T47D (cell line): ENCODE measurements at regions not wholly inside any gene's neighbourhood (a gene's known extent, or its start where the extent isn't known, plus 50 kb on each side); places are given as distances from the start of the nearest gene placed in this dataset.
"Not testable (repeated sequence)": the region's sequence is repeated elsewhere in the genome, so short reads cannot be mapped to it uniquely, and the experiment has no call there.

Experiments
- DNase-seq, 2 experiments: peaks; one replicate each; pipeline versions ENCODE4 v3.0.0 to v3.0.0-alpha.2; 2011 to 2012; ENCODE audit warnings: low read depth in 1 of 2, low spot score in 1 of 2
- JUND ChIP-seq: IDR thresholded peaks from 2 replicates; pipeline ENCODE4 v1.6.1; 2012; ENCODE audit warnings: low read depth
- in situ Hi-C: cut with HindIII; loops from 2 replicates; pipeline ENCODE4 v1.10.0; 2016; ENCODE audit warnings: low sequenced_read_pairs, low pct_unique_long_range_greater_than_20kb

DNA sequence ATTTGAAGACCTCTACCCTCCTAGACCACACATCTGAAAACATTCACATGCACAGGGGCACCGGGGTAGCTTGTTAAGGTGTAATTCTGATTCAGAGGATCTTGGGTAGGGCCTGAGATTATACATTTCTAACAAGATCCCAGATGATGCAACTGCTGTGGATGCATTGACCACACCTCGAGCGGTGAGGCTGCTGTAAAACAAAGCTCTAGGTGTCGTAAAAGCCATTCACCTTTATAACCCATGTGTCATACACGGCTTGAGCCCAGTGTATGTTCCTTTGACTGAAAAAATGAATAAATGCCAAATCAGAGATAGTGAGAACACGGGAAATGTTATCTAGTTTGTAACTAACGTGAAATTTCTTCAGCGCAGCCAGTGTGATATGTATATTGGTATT, 1578.2 kb upstream of the WWC1 start:
- DNase-seq: no peak
- in situ Hi-C loops: no loop called here
- TF ChIP-seq JUND: no peak

DNA sequence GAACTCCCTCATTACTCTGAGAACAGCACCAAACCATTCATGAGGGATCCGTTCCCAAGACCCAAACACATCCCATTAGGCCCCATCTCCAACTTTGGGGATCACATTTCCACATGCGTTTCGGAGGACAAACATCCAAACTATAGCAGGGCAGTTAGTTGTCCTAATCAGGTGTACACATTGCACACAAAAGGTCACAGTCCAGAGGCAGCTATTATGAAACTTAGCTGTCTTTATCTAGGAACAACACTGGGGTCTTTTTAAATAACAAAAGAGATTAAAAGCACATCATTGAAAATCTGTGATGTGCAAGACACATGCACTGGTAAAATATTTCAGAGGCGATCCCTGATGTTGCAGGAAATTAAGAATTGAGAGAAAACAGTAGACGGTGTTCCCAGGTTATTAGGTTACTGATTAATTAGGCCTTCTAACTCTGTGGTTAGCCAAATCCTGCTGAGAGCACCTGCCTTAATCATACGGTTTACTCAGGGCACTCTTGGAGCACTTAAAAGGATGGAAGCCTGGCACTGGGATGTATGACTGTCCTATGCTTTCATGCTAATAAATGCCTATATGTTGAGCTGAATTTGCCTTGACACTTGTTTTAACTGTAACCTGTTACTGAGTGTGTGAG, 1574.5 kb upstream of the WWC1 start:
- DNase-seq: no peak
- in situ Hi-C loops: no loop called here
- no peak for TF ChIP-seq JUND

DNA sequence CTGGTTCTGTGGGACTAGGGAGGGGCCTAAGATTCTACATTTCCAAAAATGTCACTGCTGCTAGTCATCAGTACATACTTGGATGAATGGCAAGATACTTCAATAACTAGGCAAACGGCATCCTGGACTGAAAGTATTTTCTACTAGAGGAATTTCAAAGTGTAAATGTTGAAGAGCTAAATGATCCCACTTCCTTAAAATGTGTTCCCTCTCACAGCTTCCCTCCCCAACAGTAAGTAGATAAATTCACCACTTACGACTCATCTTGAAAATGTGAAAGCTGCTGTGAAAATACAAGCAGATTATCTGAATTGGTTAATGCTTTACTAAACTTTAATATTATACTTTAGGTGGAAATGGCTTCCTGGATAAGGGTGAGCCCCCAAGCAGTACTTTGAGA, 1571.5 kb upstream of the WWC1 start:
- in situ Hi-C loops: no loop called here
- DNase-seq: no peak
- TF ChIP-seq JUND: no peak

DNA sequence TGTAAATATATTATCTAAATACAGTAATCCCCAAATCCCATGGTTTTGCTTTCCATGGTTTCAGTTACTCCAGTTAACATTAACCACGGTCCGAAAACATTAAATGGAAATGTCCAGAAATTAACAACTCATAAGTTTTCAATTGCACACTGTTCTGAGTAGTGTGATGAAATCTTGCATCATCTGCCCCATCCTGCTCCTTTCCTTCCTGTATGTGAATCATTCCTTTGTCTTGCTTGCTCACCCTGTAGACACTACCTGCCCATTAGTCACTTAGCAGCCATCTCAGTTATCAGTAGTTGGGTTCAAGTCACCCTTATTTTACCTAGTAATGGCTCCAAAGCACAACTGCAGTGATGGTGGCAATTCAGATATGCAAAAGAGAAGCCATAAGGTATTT, 1568.5 kb upstream of the WWC1 start:
- no peak for TF ChIP-seq JUND
- in situ Hi-C loops: no loop called here
- peak in 1 of 2 experiments; percentile 38 for DNase-seq

DNA sequence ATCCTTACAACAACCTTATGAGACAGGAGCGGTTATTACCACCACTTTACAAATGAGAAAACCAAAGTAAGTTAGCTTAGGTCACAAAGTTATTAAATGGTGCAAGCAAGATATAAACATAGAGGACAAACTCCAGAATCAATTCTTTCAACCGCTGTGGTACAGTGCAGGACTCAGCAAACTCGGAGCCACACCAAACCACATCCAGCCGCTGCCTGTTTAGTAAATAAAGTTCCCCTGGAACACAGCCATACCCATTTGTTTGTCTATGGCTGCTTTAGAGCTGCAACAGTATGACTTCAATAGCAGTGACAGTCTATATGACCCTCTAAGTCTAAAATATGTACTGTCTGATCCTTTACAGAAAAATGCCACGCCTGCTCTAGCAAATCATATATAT, 1567.2 kb upstream of the WWC1 start:
- TF ChIP-seq JUND: no peak
- DNase-seq: peak in 1 of 2 experiments; percentile 80

DNA sequence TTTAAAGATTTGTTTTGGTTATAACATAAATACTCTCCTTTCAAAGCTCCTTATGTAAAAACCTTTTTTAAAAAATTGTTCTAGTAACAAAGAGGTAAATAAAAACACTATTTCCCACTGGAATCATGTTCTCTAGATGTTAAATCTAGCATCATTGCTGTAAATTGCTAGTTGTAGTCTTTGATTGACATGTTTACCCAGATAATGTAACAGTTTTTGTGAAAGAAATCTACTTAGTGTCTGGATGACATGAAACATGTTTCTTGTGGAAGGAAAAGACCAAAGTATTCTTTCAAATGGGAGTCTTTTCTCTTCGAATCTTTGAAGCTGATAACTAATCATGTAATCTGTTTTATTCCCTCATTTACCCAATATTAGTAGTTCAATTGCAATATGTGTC, 1565.9 kb upstream of the WWC1 start:
- TF ChIP-seq JUND: no peak
- DNase-seq: no peak
- in situ Hi-C loops: no loop called here

More for the DNA sequence above, 1567.2 kb upstream of the WWC1 start:
- in situ Hi-C loops: no loop called here

DNA sequence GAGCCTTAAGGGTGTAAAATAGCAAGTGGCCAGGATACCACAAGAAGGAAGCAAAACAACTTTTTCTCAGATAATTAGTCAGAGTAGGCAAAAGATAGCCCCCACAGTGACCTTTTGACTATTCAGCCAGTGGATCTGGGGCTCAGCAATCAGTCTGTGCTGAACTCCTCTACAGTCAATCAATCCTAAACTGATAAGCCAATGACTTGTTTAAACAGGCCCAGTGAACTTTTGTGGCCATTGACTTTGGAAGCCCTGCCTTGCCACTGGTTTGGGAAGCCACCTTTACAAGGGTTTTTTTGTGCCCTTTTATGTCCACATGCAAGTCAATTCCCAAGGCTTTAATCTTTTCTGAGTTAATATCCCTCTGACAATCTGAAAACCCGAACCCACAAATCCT, 1565.0 kb upstream of the WWC1 start:
- in situ Hi-C loops: no loop called here
- TF ChIP-seq JUND: no peak
- DNase-seq: no peak

DNA sequence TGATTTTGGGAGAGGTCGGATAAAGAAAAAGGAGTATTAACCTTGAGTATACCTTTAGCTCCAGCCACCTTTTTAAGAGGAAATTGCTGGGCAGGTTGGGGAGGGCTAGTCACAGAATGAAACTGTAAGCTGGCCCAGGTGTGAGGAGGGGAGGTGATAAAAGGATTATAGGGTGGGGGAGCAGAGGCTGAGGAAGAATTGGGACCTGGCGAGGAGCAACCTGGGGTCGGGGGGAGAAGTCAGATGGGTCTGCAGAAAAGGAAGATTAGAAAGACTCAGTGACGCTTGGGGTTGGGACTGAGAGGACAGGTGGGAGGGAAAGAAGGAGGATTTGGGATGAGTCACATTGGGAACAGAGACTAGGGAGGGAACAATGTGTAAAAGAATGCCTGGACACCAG, 1548.5 kb upstream of the WWC1 start:
- DNase-seq, in situ Hi-C loops: not testable (repeated sequence)

DNA sequence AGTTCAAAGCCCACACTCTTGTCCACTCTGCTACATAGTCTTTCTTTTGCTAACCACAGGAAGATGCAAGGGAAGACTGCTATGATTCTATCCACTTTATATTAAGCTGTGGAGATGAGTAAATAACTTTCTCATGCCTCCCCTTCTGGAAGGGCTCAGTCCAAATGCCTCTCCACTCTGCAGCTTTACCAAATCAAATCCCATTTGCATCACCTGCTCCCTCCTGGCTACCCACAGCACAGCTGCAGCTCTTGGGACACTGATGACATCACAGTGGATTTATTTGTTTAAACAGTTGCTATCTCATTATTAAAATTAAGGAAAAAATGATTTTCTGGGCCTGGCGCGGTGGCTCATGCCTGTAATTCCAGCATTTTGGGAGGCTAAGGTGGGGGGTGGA, 1544.9 kb upstream of the WWC1 start:
- DNase-seq: no peak
- no peak for TF ChIP-seq JUND
- in situ Hi-C loops: no loop called here

DNA sequence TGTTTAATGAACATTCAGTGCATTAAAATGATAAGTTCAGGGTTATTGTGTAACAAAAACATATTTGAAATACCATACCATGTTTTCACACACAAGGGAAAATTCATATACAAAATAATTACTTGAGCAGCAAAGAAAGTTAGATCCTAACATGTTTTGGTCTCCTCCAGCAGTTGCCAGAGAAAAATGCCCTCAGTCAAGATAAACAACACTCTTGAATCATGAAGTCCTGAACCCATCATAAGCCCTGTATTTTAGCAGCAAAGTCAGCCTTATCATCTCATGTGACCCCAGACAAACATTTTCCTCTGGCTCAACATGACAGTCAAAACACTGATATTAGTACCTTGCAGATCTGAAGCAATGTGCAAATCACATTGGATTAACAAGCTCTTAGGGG, 1541.1 kb upstream of the WWC1 start:
- in situ Hi-C loops: no loop called here
- TF ChIP-seq JUND: no peak
- DNase-seq: no peak

DNA sequence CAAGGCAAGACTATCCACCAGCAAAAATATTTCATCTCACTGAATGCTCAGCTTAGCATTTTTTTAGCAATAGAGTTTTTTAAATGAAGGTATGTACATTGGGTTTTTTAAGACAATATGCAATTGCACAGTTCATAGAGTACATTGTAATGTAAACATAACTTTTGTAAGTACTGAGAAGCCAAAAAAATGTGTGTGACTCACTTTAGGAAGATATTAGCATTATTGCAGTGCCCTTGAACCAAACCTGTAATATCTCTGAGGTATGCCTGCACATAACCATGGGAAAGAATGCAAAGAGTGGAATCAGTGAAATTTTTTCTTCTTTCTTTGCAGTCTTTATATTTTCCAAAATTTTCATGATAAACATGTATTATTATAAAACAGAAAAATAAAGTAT, 1533.3 kb upstream of the WWC1 start:
- no peak for DNase-seq
- in situ Hi-C loops: no loop called here
- no peak for TF ChIP-seq JUND

DNA sequence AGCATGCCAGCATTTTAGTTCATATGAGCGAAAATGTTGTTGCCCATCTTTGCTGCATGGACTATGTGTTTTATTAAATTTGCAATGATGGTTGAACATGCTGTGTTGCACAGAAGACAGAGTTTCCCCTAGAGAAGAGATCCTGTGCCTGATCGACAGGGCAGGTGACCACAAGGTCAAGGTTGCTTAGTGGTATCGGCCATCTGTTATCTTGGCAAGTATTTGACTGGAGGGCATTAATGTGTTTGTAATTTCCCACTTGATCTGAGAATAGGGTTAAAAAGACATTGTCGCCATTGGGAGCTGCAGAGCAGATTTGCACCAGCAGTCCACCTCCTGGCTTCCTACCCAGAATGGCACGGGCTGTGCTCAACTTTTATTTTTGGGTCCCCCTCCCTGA, 1523.6 kb upstream of the WWC1 start:
- TF ChIP-seq JUND: no peak
- in situ Hi-C loops: no loop called here
- DNase-seq: no peak

DNA sequence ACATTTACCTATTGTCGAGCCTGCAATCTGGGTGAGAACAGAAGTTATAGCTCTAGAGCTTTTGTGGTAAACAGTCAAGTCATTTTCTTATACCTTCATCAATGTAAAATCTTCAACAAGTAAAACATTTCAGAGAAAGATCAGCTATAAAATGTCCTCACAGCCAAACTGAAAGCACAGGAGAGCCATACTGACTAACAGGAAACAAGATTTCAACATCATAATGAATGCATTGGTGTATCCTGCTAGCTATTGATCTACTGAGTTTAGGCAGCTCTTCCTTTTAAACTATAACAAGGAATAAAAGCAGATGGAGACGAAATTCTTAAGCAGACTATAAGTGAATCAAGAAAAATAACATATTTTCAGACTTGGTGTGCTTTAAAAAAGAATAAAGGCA, 1522.9 kb upstream of the WWC1 start:
- in situ Hi-C loops: no loop called here
- no peak for DNase-seq
- no peak for TF ChIP-seq JUND

DNA sequence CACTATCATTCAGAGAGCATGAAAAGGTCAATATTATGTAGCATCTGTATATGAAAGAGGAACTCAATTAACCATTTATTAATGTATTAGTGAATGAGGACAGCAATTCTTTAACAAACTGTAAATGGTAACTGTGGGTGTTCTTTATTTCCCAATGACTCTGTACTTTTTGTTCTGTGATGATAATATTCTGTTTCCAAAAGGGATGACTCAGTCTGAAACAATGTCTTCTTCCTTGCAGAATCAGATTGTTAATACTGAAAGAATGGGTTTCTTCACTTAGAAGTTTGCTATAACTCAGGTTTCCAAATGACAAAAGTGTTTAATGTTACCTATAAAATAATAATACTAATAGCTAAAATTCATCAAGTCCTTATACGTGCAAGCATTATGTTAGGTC, 1518.7 kb upstream of the WWC1 start:
- in situ Hi-C loops: no loop called here
- no peak for TF ChIP-seq JUND
- no peak for DNase-seq
